OCI-LY7 (cell line): ENCODE measurements at regions not wholly inside any gene's neighbourhood (a gene's known extent, or its start where the extent isn't known, plus 50 kb on each side); places are given as distances from the start of the nearest gene placed in this dataset.

Source experiments
- BruUV-seq: library from RNA; stranded (reverse); fragments of 400-500 nt; replicated peaks from 2 replicates; lab custom pipeline; 2021; lab: Mats Ljungman, UMichigan
- CTCF ChIA-PET: fragments of 300-600 bp; sonication (Branson Sonifier 250); formaldehyde crosslinking; loops from one replicate; lab custom pipeline; 2022; ENCODE audit warnings: antibody characterized with exemption; ENCODE audit not compliant: unreplicated experiment; lab: Charles Lee
- POLR2A ChIA-PET: fragments of 300-600 bp; sonication (Branson Sonifier 250); formaldehyde crosslinking; loops from one replicate; lab custom pipeline; 2022; ENCODE audit warnings: antibody characterized with exemption; lab: Charles Lee
- DNase-seq: peaks from one replicate; pipeline ENCODE4 v3.0.0-alpha.2; 2015; ENCODE audit warnings: low spot score
- H2AFZ ChIP-seq: fragments of 200-600 bp; sonication (generic), shearing (Covaris generic); 2 replicates; pipeline ENCODE4 v1.6.1; 2014; ENCODE audit warnings: mild to moderate bottlenecking, antibody characterized with exemption, low read length, moderate library complexity
- H3K27ac ChIP-seq: fragments of 200-600 bp; sonication (generic); 2 replicates; pipeline ENCODE4 v1.5.1; 2014; ENCODE audit warnings: mixed run types, low read depth, mild to moderate bottlenecking, moderate library complexity, low read length, inconsistent platforms; ENCODE audit not compliant: poor library complexity, severe bottlenecking
- H3K36me3 ChIP-seq: fragments of 200-600 bp; sonication (generic); 2 replicates; pipeline ENCODE4 v1.6.1; 2014; ENCODE audit warnings: mild to moderate bottlenecking, antibody characterized with exemption, low read length, moderate library complexity, mixed read lengths; ENCODE audit not compliant: insufficient read depth
- H3K4me1 ChIP-seq: fragments of 200-600 bp; sonication (generic); 2 replicates; pipeline ENCODE4 v1.5.1; 2014; ENCODE audit warnings: mild to moderate bottlenecking, low read length; ENCODE audit not compliant: insufficient read depth, poor library complexity, severe bottlenecking
- H3K4me2 ChIP-seq: fragments of 200-600 bp; sonication (generic); 2 replicates; pipeline ENCODE4 v1.6.1; 2014; ENCODE audit warnings: mild to moderate bottlenecking, low read length
- H3K4me3 ChIP-seq: fragments of 200-600 bp; sonication (generic); 2 replicates; pipeline ENCODE4 v1.5.1; 2014; ENCODE audit warnings: mild to moderate bottlenecking, low read depth, low read length; ENCODE audit not compliant: poor library complexity, severe bottlenecking
- H3K79me2 ChIP-seq: fragments of 200-600 bp; sonication (generic); 2 replicates; pipeline ENCODE4 v1.6.1; 2016; ENCODE audit warnings: low read depth, mild to moderate bottlenecking, low read length, moderate library complexity, mixed read lengths; ENCODE audit not compliant: insufficient read depth
- H3K9me2 ChIP-seq: fragments of 200-600 bp; sonication (generic); 2 replicates; pipeline ENCODE4 v1.6.1; 2016; ENCODE audit warnings: mild to moderate bottlenecking, low read length, mixed read lengths; ENCODE audit not compliant: insufficient read depth
- H3K9me3 ChIP-seq: fragments of 200-600 bp; sonication (generic); 2 replicates; pipeline ENCODE4 v1.6.1; 2014; ENCODE audit warnings: mild to moderate bottlenecking, mixed run types, low read length, mixed read lengths
- H4K20me1 ChIP-seq: fragments of 200-600 bp; sonication (generic); 2 replicates; pipeline ENCODE4 v1.6.1; 2014; ENCODE audit warnings: mild to moderate bottlenecking, antibody characterized with exemption, low read length, moderate library complexity, mixed read lengths; ENCODE audit not compliant: insufficient read depth
- EZH2phosphoT487 ChIP-seq: fragments of 200-600 bp; sonication (generic); IDR thresholded peaks from 2 replicates; pipeline ENCODE4 v1.6.1; 2018; ENCODE audit warnings: low read depth, borderline replicate concordance, mild to moderate bottlenecking, mixed run types, antibody characterized with exemption, low read length, moderate library complexity, mixed read lengths
- intact Hi-C: fragments of 100-400 bp; cut with micrococcal nuclease; formaldehyde crosslinking; loops from one replicate; pipeline ENCODE4 v1.10.0; 2022; ENCODE audit not compliant: unreplicated experiment
- TF ChIP-seq, protein P1 (sequence below): fragments of 200-600 bp; sonication (generic); conservative IDR thresholded peaks from 2 replicates; pipeline ENCODE4 v1.5.1; 2014; ENCODE audit warnings: mild to moderate bottlenecking, antibody characterized with exemption, low read length, moderate library complexity, mixed read lengths

DNA sequence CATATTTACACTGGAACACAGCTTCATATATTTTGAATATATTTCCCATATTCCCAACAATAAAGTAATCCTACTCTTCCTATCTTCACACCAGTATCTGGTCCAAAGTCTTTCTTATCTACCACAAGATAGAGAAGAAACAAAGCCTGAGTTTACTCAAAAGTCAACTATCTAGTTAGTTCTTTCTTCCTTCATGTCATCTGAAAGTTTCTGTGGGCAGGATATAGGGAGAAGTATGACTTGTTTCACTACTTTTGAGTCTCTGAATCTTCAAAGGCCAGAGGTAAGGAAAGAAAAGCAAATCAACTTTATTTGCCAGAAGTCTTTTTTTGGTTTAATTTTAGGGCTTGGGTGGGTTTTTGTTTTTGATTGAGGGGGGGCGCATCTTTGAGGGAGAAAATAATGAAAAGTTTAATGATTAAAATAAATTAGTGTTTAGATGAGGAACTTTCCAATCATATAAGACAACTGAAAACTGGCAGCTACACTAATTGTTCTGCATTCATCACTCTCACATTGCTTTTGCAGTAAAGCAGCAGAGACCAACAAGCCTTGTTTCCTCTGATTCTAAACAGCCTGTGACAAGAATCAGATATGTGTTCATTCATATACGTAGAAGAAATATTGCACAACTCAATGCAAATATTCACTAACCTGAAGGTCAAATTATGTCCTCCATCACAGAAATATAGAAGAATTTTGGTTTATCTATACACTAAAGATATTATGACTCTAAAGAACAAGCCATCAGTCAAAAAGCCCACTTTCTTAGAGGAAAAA is 421.4 kb downstream of the SHQ1 start:
- no peak for DNase-seq
- Histone ChIP-seq H3K9me3 (peaks cover 8% of the 10 kb centered on the region; the same call in 1 of the 2 replicates), H3K4me2 (0 out of 2 replicates have a peak overlapping the region, but pooled peaks have one; percentile 22), H3K79me2 (peaks cover 79% of the 10 kb centered on the region), H3K4me3 (no peak overlapping the region), H3K9me2 (no peaks in the 10 kb centered on the region), H2AFZ (no peak overlapping the region), H3K36me3 (peaks cover 5% of the 10 kb centered on the region; the same call in 1 of the 2 replicates), H3K4me1 (peaks cover 36% of the 10 kb centered on the region), H4K20me1 (peaks cover 26% of the 10 kb centered on the region), H3K27ac (no peak overlapping the region)
- TF ChIP-seq, protein P1, sequence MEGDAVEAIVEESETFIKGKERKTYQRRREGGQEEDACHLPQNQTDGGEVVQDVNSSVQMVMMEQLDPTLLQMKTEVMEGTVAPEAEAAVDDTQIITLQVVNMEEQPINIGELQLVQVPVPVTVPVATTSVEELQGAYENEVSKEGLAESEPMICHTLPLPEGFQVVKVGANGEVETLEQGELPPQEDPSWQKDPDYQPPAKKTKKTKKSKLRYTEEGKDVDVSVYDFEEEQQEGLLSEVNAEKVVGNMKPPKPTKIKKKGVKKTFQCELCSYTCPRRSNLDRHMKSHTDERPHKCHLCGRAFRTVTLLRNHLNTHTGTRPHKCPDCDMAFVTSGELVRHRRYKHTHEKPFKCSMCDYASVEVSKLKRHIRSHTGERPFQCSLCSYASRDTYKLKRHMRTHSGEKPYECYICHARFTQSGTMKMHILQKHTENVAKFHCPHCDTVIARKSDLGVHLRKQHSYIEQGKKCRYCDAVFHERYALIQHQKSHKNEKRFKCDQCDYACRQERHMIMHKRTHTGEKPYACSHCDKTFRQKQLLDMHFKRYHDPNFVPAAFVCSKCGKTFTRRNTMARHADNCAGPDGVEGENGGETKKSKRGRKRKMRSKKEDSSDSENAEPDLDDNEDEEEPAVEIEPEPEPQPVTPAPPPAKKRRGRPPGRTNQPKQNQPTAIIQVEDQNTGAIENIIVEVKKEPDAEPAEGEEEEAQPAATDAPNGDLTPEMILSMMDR, result no peak
- no peak for TF ChIP-seq EZH2phosphoT487
- no TSS peak for BruUV-seq
- POLR2A ChIA-PET, result interaction anchor here (1.6 kb wide), 1 partner anchor 33 kb away, joined by 4 read pairs; no protein-coding TSS in a partner anchor
- intact Hi-C loops, result no loop called here
- CTCF ChIA-PET, result no interaction called here

DNA sequence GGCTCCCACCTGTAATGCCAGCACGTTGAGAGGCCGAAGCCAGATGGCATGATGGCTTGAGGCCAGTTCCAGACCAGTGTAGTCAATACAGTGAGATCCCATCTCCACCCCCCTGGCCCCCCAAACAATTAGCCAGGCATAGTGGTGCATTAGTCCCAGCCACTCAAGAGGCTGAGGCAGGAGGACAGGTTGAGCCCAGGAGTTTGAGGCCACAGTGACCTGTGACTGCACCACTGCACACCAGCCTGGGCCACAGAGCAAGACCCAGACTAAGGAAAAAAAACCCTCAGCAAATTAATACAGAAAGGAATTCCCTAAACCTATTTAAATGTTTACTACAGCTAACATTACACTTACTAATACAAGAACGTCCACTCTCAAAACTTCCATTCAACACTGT is 424.6 kb downstream of the SHQ1 start:
- Histone ChIP-seq H3K79me2 (peaks cover 98% of the 10 kb centered on the region), H2AFZ (no peak overlapping the region), H4K20me1 (peaks cover 15% of the 10 kb centered on the region), H3K9me3 (peaks cover 16% of the 10 kb centered on the region; the same call in 1 of the 2 replicates), H3K4me3 (no peak overlapping the region), H3K36me3 (peaks cover 13% of the 10 kb centered on the region; the same call in 1 of the 2 replicates), H3K9me2 (no peaks in the 10 kb centered on the region), H3K4me2 (no peak overlapping the region), H3K4me1 (peaks cover 36% of the 10 kb centered on the region), H3K27ac (no peak overlapping the region)
- no peak for TF ChIP-seq EZH2phosphoT487
- TF ChIP-seq, protein P1, result no peak
- DNase-seq, result no peak
- POLR2A ChIA-PET, result interaction anchor here (1.1 kb wide), 1 partner anchor 436 kb away, joined by 3 read pairs; no protein-coding TSS in a partner anchor
- intact Hi-C loops, result no loop called here
- CTCF ChIA-PET, result no interaction called here
- no TSS peak for BruUV-seq
